Duodenal mucosa (tissue), 2 donors: ENCODE measurements at regions not wholly inside any gene's neighbourhood (a gene's known extent, or its start where the extent isn't known, plus 50 kb on each side); places are given as distances from the start of the nearest gene placed in this dataset.
"Not testable (repeated sequence)": the region's sequence is repeated elsewhere in the genome, so short reads cannot be mapped to it uniquely, and the experiment has no call there.

ENCODE experiments used
- H3K27ac ChIP-seq: one replicate; pipeline ENCODE4 v1.7.0; 2013; ENCODE audit warnings: low read depth, low read length
- H3K27me3 ChIP-seq, 2 donors: one replicate each; pipeline ENCODE4 v1.7.0; 2013; ENCODE audit warnings: low read length in 2 of 2, control low read depth in 1 of 2; ENCODE audit not compliant: insufficient read depth in 2 of 2, control insufficient read depth in 1 of 2
- H3K36me3 ChIP-seq, 2 donors: one replicate each; pipeline ENCODE4 v1.7.0; 2013; ENCODE audit warnings: low read length in 2 of 2, control low read depth in 1 of 2; ENCODE audit not compliant: insufficient read depth in 2 of 2, control insufficient read depth in 1 of 2
- H3K4me1 ChIP-seq, 2 donors: one replicate each; pipeline ENCODE4 v1.7.0; 2013; ENCODE audit warnings: low read length in 2 of 2, control low read depth in 1 of 2; ENCODE audit not compliant: insufficient read depth in 2 of 2, control insufficient read depth in 1 of 2
- H3K4me3 ChIP-seq, 2 donors: one replicate each; pipeline ENCODE4 v1.7.0; 2013; ENCODE audit warnings: low read length in 2 of 2, low read depth in 1 of 2
- H3K9ac ChIP-seq, 2 donors: one replicate each; pipeline ENCODE4 v1.7.0; 2013; ENCODE audit warnings: low read length in 2 of 2, low read depth in 1 of 2
- H3K9me3 ChIP-seq, 2 donors: one replicate each; pipeline ENCODE4 v1.7.0; 2013; ENCODE audit warnings: low read length in 2 of 2, control low read depth in 1 of 2; ENCODE audit not compliant: control insufficient read depth in 1 of 2

GRCh38 chr1:73674945-73675561 is 522.9 kb downstream of the LRRIQ3 start:
- H3K9me3 ChIP-seq = no peaks in the 10 kb centered on the region
- H3K27ac ChIP-seq = no peak overlapping the region
- H3K4me3 ChIP-seq = no peak overlapping the region
- peaks cover 0 to 3% of the 10 kb centered on the region in 2 donors for H3K4me1 ChIP-seq
- no peaks in the 10 kb centered on the region for H3K36me3 ChIP-seq
- H3K27me3 ChIP-seq = no peaks in the 10 kb centered on the region
- H3K9ac ChIP-seq = no peak overlapping the region

- Histone ChIP-seq H3K4me3 (no peak overlapping the region), H3K27ac (no peak overlapping the region), H3K9ac (no peak overlapping the region), H3K9me3 (no peaks in the 10 kb centered on the region), H3K36me3 (no peaks in the 10 kb centered on the region), H3K4me1 (peaks cover 0 to 3% of the 10 kb centered on the region in 2 donors), H3K27me3 (no peaks in the 10 kb centered on the region)
These were observed 524.0 kb downstream of the LRRIQ3 start for GRCh38 chr1:73673971-73674370.

GRCh38 chr1:73671530-73671929 is 526.4 kb downstream of the LRRIQ3 start:
- no peaks in the 10 kb centered on the region for H3K4me1 ChIP-seq
- no peaks in the 10 kb centered on the region for H3K9me3 ChIP-seq
- H3K27me3 ChIP-seq = no peaks in the 10 kb centered on the region
- no peak overlapping the region for H3K27ac ChIP-seq
- H3K4me3 ChIP-seq = no peak overlapping the region
- no peak overlapping the region for H3K9ac ChIP-seq
- no peaks in the 10 kb centered on the region for H3K36me3 ChIP-seq

- not testable (repeated sequence) for H3K36me3 ChIP-seq, H3K9ac ChIP-seq, H3K4me1 ChIP-seq, H3K27me3 ChIP-seq, H3K4me3 ChIP-seq, H3K27ac ChIP-seq, H3K9me3 ChIP-seq
These were observed 530.0 kb downstream of the LRRIQ3 start for GRCh38 chr1:73667959-73668358.

- Histone ChIP-seq H3K9me3 (no peaks in the 10 kb centered on the region), H3K27me3 (no peaks in the 10 kb centered on the region), H3K4me1 (no peaks in the 10 kb centered on the region), H3K27ac (no peak overlapping the region), H3K36me3 (no peaks in the 10 kb centered on the region), H3K4me3 (no peak overlapping the region), H3K9ac (no peak overlapping the region)
These were observed 535.5 kb downstream of the LRRIQ3 start for GRCh38 chr1:73662526-73662925.

- no peak overlapping the region for H3K9ac ChIP-seq
- no peaks in the 10 kb centered on the region for H3K27me3 ChIP-seq
- H3K27ac ChIP-seq = no peak overlapping the region
- H3K36me3 ChIP-seq = no peaks in the 10 kb centered on the region
- H3K4me1 ChIP-seq = no peaks in the 10 kb centered on the region
- H3K9me3 ChIP-seq = no peaks in the 10 kb centered on the region
- no peak overlapping the region for H3K4me3 ChIP-seq
These were observed 538.8 kb downstream of the LRRIQ3 start for GRCh38 chr1:73659136-73659535.

GRCh38 chr1:73654714-73655113 is 543.3 kb downstream of the LRRIQ3 start:
- Histone ChIP-seq H3K4me1 (no peaks in the 10 kb centered on the region), H3K9me3 (no peaks in the 10 kb centered on the region), H3K4me3 (no peak overlapping the region), H3K9ac (no peak overlapping the region), H3K27ac (no peak overlapping the region), H3K27me3 (no peaks in the 10 kb centered on the region), H3K36me3 (no peaks in the 10 kb centered on the region)

GRCh38 chr1:73644198-73644597 is 553.8 kb downstream of the LRRIQ3 start:
- Histone ChIP-seq H3K9ac (no peak overlapping the region), H3K4me1 (no peaks in the 10 kb centered on the region), H3K4me3 (no peak overlapping the region), H3K27me3 (no peaks in the 10 kb centered on the region), H3K27ac (no peak overlapping the region), H3K9me3 (no peaks in the 10 kb centered on the region), H3K36me3 (no peaks in the 10 kb centered on the region)

GRCh38 chr1:73639494-73639893 is 558.5 kb downstream of the LRRIQ3 start:
- H3K27ac ChIP-seq = no peak overlapping the region

GRCh38 chr1:73637264-73637663 is 560.7 kb downstream of the LRRIQ3 start:
- no peaks in the 10 kb centered on the region for H3K9me3 ChIP-seq
- H3K4me1 ChIP-seq = no peaks in the 10 kb centered on the region
- no peak overlapping the region for H3K27ac ChIP-seq
- no peaks in the 10 kb centered on the region for H3K36me3 ChIP-seq
- H3K4me3 ChIP-seq = no peak overlapping the region
- H3K9ac ChIP-seq = no peak overlapping the region
- peaks cover 0 to 4% of the 10 kb centered on the region in 2 donors for H3K27me3 ChIP-seq

More at GRCh38 chr1:73639494-73639893, 558.5 kb downstream of the LRRIQ3 start:
- Histone ChIP-seq H3K4me3 (no peak overlapping the region), H3K36me3 (no peaks in the 10 kb centered on the region), H3K27me3 (peaks cover 0 to 4% of the 10 kb centered on the region in 2 donors), H3K4me1 (no peaks in the 10 kb centered on the region), H3K9ac (no peak overlapping the region), H3K9me3 (no peaks in the 10 kb centered on the region)

GRCh38 chr1:73635021-73635420 is 563.0 kb downstream of the LRRIQ3 start:
- H3K4me1 ChIP-seq = no peaks in the 10 kb centered on the region
- H3K4me3 ChIP-seq = no peak overlapping the region
- no peak overlapping the region for H3K27ac ChIP-seq
- H3K27me3 ChIP-seq = peaks cover 0 to 4% of the 10 kb centered on the region in 2 donors
- H3K9me3 ChIP-seq = no peaks in the 10 kb centered on the region
- H3K36me3 ChIP-seq = no peaks in the 10 kb centered on the region
- H3K9ac ChIP-seq = no peak overlapping the region
